Adrenal gland (tissue), 9 donors: ENCODE measurements at regions not wholly inside any gene's neighbourhood (a gene's known extent, or its start where the extent isn't known, plus 50 kb on each side); places are given as distances from the start of the nearest gene placed in this dataset.

Source experiments
- DNase-seq, 7 donors: peaks; one replicate each; pipeline ENCODE4 v3.0.0-alpha.2; 2019 to 2020
- H3K27ac ChIP-seq, 5 donors: fragments of 200-600 bp; sonication (generic) in 4 of 5; 1 replicate in 3 of 5; 2 replicates in 2 of 5; pipeline versions ENCODE4 v1.5.1 to v1.8.0; 2016 to 2020; ENCODE audit warnings: mild to moderate bottlenecking in 1 of 5
- H3K27me3 ChIP-seq: fragments of 200-600 bp; 2 replicates; pipeline ENCODE4 v1.8.0; 2021
- H3K36me3 ChIP-seq, 2 donors: fragments of 200-600 bp; replicated peaks in 1 of 2; 1 replicate in 1 of 2; 2 replicates in 1 of 2; pipeline versions ENCODE4 v1.5.1 to v1.8.0; 2018 to 2022
- H3K4me1 ChIP-seq, 2 donors: fragments of 200-600 bp; replicated peaks in 1 of 2; 1 replicate in 1 of 2; 2 replicates in 1 of 2; pipeline versions ENCODE4 v1.5.1 to v1.8.0; 2018 to 2021
- H3K4me3 ChIP-seq, 4 donors: fragments of 200-600 bp; sonication (generic) in 3 of 4; one replicate each; pipeline ENCODE4 v1.5.1; 2016 to 2018
- H3K9me3 ChIP-seq, 3 donors: fragments of 200-600 bp; sonication (generic) in 1 of 3; replicated peaks in 1 of 3; 1 replicate in 2 of 3; 2 replicates in 1 of 3; pipeline versions ENCODE4 v1.5.1 to v1.8.0; 2016 to 2021
- POLR2A ChIP-seq, 2 donors: fragments of 450-650 bp; IDR thresholded peaks; one replicate each; pipeline ENCODE4 v1.6.1; 2017; ENCODE audit warnings: antibody characterized with exemption in 2 of 2, mild to moderate bottlenecking in 2 of 2, moderate library complexity in 1 of 2
- WGBS, 4 donors: extraction: QIAGEN DNeasy Blood & Tissue Kit in 2 of 4; methylation state at CpG; one replicate each; pipeline versions ENCODE4 v1.1.5 to v1.1.7; 2013 to 2017; 5-methylcytosine and 5-hydroxymethylcytosine counted together
- intact Hi-C, 2 donors: fragments of 100-400 bp; cut with DNase I; formaldehyde crosslinking; loops; one replicate each; pipeline versions ENCODE4 v1.14.1 to v1.15.0; 2022 to 2023
- TF ChIP-seq, protein P1 (sequence below), 6 experiments: fragments of 450-650 bp in 4 of 6; fragments of 200-600 bp in 2 of 6; sonication (generic) in 1 of 6; IDR thresholded peaks; 1 replicate in 5 of 6; 2 replicates in 1 of 6; pipeline versions ENCODE4 v1.5.1 to v1.8.0; 2016 to 2021; ENCODE audit warnings: antibody characterized with exemption in 6 of 6, mild to moderate bottlenecking in 2 of 6, moderate library complexity in 1 of 6
- donor health status: healthy with polysubstance abuse.
- donor health status: Bipolar disorder and iron deficiency.
- donor health status: DM: yes; HTN: yes; CAD: no.
- donor health status: DM: no; HTN: no; CAD: no.
- donor health status: DM: no; HTN: no; CAD: no.

- H3K4me3 ChIP-seq = no peak overlapping the region
- no peaks in the 10 kb centered on the region for H3K9me3 ChIP-seq
- no peak overlapping the region for H3K27ac ChIP-seq
- WGBS, 4 donors = 53 to 82% (median 69%) methylated on average over 5 of the region's 5 CpGs
- no peaks in the 10 kb centered on the region for H3K27me3 ChIP-seq
- no peaks in the 10 kb centered on the region for H3K4me1 ChIP-seq
- TF ChIP-seq, protein P1, sequence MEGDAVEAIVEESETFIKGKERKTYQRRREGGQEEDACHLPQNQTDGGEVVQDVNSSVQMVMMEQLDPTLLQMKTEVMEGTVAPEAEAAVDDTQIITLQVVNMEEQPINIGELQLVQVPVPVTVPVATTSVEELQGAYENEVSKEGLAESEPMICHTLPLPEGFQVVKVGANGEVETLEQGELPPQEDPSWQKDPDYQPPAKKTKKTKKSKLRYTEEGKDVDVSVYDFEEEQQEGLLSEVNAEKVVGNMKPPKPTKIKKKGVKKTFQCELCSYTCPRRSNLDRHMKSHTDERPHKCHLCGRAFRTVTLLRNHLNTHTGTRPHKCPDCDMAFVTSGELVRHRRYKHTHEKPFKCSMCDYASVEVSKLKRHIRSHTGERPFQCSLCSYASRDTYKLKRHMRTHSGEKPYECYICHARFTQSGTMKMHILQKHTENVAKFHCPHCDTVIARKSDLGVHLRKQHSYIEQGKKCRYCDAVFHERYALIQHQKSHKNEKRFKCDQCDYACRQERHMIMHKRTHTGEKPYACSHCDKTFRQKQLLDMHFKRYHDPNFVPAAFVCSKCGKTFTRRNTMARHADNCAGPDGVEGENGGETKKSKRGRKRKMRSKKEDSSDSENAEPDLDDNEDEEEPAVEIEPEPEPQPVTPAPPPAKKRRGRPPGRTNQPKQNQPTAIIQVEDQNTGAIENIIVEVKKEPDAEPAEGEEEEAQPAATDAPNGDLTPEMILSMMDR (IDR thresholded peaks at IDR 0.05) = no peak
- no peak for TF ChIP-seq POLR2A (IDR thresholded peaks at IDR 0.05)
- intact Hi-C loops = no loop called here
- no peaks in the 10 kb centered on the region for H3K36me3 ChIP-seq
- DNase-seq = no peak
Observed at GRCh38 chr14:97377550-97377949, 580.4 kb downstream of the VRK1 start.

DNA sequence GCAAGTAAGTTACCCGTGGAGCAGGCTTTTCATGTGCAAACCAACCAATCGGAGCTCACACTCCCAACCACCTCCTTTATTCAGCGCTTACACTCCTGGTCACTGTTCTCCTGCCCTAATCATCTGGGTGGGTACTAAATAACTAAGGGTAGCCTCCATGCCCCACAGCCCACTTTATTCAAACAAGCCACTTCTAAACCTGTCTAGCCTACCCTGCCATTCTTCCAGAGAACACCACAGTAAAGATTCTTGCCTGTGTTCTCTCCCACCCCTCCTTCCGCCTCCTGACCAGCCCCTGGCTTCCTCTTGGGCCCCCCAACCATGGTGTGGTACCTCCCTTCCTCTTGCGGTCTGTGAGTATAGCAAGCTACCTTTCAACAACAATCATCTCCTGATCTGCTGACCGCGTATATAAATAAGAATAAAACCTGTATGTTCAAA, 581.9 kb downstream of the VRK1 start:
- Histone ChIP-seq H3K4me1 (no peaks in the 10 kb centered on the region), H3K9me3 (no peaks in the 10 kb centered on the region), H3K27me3 (no peaks in the 10 kb centered on the region), H3K27ac (no peak overlapping the region), H3K4me3 (no peak overlapping the region), H3K36me3 (no peaks in the 10 kb centered on the region)
- intact Hi-C loops = no loop called here
- no peak for DNase-seq
- 62 to 69% (median 65%) methylated on average over 7 of the region's 7 CpGs for WGBS, 4 donors
- TF ChIP-seq POLR2A (IDR thresholded peaks at IDR 0.05) = no peak
- TF ChIP-seq, protein P1 (IDR thresholded peaks at IDR 0.05) = no peak

- no peaks in the 10 kb centered on the region for H3K4me1 ChIP-seq
- 45 to 64% (median 60%) methylated on average over 7 of the region's 7 CpGs for WGBS, 4 donors
- TF ChIP-seq POLR2A (IDR thresholded peaks at IDR 0.05) = no peak
- TF ChIP-seq, protein P1 (IDR thresholded peaks at IDR 0.05) = no peak
- no peaks in the 10 kb centered on the region for H3K36me3 ChIP-seq
- DNase-seq = peak in 4 of 7 donors; percentile 8 to 53 (median 26)
- H3K9me3 ChIP-seq = no peaks in the 10 kb centered on the region
- no peaks in the 10 kb centered on the region for H3K27me3 ChIP-seq
- intact Hi-C loops = no loop called here
- H3K27ac ChIP-seq = no peak overlapping the region
- no peak overlapping the region for H3K4me3 ChIP-seq
Observed at GRCh38 chr14:97380539-97380941, 583.4 kb downstream of the VRK1 start.

- no peak overlapping the region for H3K4me3 ChIP-seq
- WGBS, 4 donors = 81 to 100% (median 82%) methylated on average over 1 of the region's 1 CpG
- no peaks in the 10 kb centered on the region for H3K4me1 ChIP-seq
- no peaks in the 10 kb centered on the region for H3K36me3 ChIP-seq
- TF ChIP-seq, protein P1 (IDR thresholded peaks at IDR 0.05) = no peak
- TF ChIP-seq POLR2A (IDR thresholded peaks at IDR 0.05) = no peak
- no peak overlapping the region for H3K27ac ChIP-seq
- no peak for DNase-seq
- H3K9me3 ChIP-seq = no peaks in the 10 kb centered on the region
- intact Hi-C loops = no loop called here
- H3K27me3 ChIP-seq = no peaks in the 10 kb centered on the region
Observed at GRCh38 chr14:97381309-97381708, 584.1 kb downstream of the VRK1 start.
